AG08396 (cell line): ENCODE measurements at regions not wholly inside any gene's neighbourhood (a gene's known extent, or its start where the extent isn't known, plus 50 kb on each side); places are given as distances from the start of the nearest gene placed in this dataset.
A peak's percentile ranks its signal among the peaks of the same experiment; 100 is the strongest.

Experiments
- DNase-seq: peaks from one replicate; pipeline ENCODE4 v3.0.0; 2012; ENCODE audit warnings: low spot score, mixed read lengths

- DNase-seq: peak; percentile 16
Observed at GRCh38 chr20:11350126-11351005, 567.3 kb upstream of the BTBD3 start.

- DNase-seq: no peak
Observed at GRCh38 chr20:11352041-11352440, 565.7 kb upstream of the BTBD3 start.

GRCh38 chr20:11354846-11355245 lies 562.8 kb upstream of the BTBD3 start:
- DNase-seq: no peak

GRCh38 chr20:11355345-11355744 lies 562.3 kb upstream of the BTBD3 start:
- DNase-seq: no peak

GRCh38 chr20:11356061-11356460 lies 561.6 kb upstream of the BTBD3 start:
- DNase-seq: no peak

- DNase-seq: no peak
Observed at GRCh38 chr20:11362450-11362849, 555.2 kb upstream of the BTBD3 start.

GRCh38 chr20:11364736-11365135 lies 553.0 kb upstream of the BTBD3 start:
- no peak for DNase-seq

GRCh38 chr20:11366660-11367059 lies 551.0 kb upstream of the BTBD3 start:
- DNase-seq: no peak

- no peak for DNase-seq
Observed at GRCh38 chr20:11368499-11368898, 549.2 kb upstream of the BTBD3 start.

GRCh38 chr20:11368965-11369711 lies 548.6 kb upstream of the BTBD3 start:
- no peak for DNase-seq

GRCh38 chr20:11371831-11372230 lies 545.9 kb upstream of the BTBD3 start:
- DNase-seq: no peak

- no peak for DNase-seq
Observed at GRCh38 chr20:11372876-11373790, 544.6 kb upstream of the BTBD3 start.

GRCh38 chr20:11375335-11375734 lies 542.4 kb upstream of the BTBD3 start:
- no peak for DNase-seq

- no peak for DNase-seq
Observed at GRCh38 chr20:11375966-11376365, 541.7 kb upstream of the BTBD3 start.

- DNase-seq: no peak
Observed at GRCh38 chr20:11376420-11376819, 541.3 kb upstream of the BTBD3 start.

- no peak for DNase-seq
Observed at GRCh38 chr20:11376998-11377397, 540.7 kb upstream of the BTBD3 start.

- no peak for DNase-seq
Observed at GRCh38 chr20:11377761-11378160, 539.9 kb upstream of the BTBD3 start.

- no peak for DNase-seq
Observed at GRCh38 chr20:11378252-11378651, 539.4 kb upstream of the BTBD3 start.

- DNase-seq: no peak
Observed at GRCh38 chr20:11379257-11380011, 538.3 kb upstream of the BTBD3 start.

GRCh38 chr20:11380283-11380682 lies 537.4 kb upstream of the BTBD3 start:
- no peak for DNase-seq

- peak; percentile 9 for DNase-seq
Observed at GRCh38 chr20:11387189-11387754, 530.4 kb upstream of the BTBD3 start.
